ENCODE measurements at regions not wholly inside any gene's neighbourhood (a gene's known extent, or its start where the extent isn't known, plus 50 kb on each side); places are given as distances from the start of the nearest gene placed in this dataset.

DNA sequence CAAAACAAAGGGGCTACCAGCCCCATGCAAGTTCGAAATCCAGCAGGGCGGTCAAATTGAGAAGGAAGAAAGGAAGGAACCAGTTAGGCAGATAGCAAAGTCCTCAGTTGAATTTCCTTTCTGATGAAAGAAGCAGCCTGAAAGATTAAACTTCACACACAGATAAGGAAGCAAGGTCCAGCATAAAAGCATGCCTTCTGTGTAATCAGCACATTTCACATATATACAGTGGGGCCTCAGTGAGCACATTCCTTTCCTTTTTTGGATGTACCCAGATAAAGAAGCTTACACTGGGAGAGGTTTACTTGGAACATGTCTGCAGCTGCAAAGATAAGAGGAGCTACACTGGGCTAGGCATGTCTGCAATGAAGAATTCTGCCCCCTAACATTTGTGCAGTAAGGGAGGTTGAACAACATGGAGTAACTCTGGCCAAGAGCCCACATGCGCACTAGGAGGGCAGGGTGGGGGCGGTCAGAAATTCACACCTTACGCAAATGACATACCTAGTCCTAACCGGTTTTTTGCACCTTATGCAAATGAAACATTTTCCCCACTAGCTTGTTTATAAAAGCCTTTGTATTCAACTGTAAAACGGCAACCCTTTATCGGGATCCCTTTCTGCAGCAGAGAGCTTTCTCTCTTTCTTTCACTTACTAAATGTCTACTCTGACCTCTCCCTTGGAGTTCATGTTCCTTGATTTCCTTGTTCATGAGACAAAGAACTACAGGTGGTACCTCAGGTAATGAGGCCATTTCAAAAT, 149.7 kb upstream of the FBXL17 start:
- TF ChIP-seq SUZ12 (IDR thresholded peaks at IDR 0.05; ENCODE audit: extremely low read depth, insufficient read depth, insufficient read length): no peak
- no peak for TF ChIP-seq YY1 (IDR thresholded peaks at IDR 0.05; ENCODE audit: insufficient read depth, insufficient read length)
- TF ChIP-seq ZNF274 (IDR thresholded peaks at IDR 0.05; ENCODE audit: low read depth, low read length): no peak

All from NT2/D1 (cell line).